ENCODE measurements at regions not wholly inside any gene's neighbourhood (a gene's known extent, or its start where the extent isn't known, plus 50 kb on each side); places are given as distances from the start of the nearest gene placed in this dataset.

- TF ChIP-seq CTCF (IDR thresholded peaks at IDR 0.05; ENCODE audit: borderline replicate concordance, insufficient read depth, low read depth, low read length), result no peak
- no peak overlapping the region for H3K4me3 ChIP-seq (ENCODE audit: low read depth, low read length)
Observed at GRCh38 chr5:66345281-66345680, 201.2 kb downstream of the SREK1 start.

- TF ChIP-seq CTCF (IDR thresholded peaks at IDR 0.05; ENCODE audit: borderline replicate concordance, insufficient read depth, low read depth, low read length), result no peak
Observed at GRCh38 chr5:66346869-66347268, 202.8 kb downstream of the SREK1 start.

GRCh38 chr5:66348387-66349125, 204.5 kb downstream of the SREK1 start:
- no peak for TF ChIP-seq CTCF (IDR thresholded peaks at IDR 0.05; ENCODE audit: borderline replicate concordance, insufficient read depth, low read depth, low read length)

More at GRCh38 chr5:66346869-66347268, 202.8 kb downstream of the SREK1 start:
- H3K4me3 ChIP-seq (ENCODE audit: low read depth, low read length), result no peak overlapping the region

GRCh38 chr5:66351813-66352212, 207.7 kb downstream of the SREK1 start:
- no peak overlapping the region for H3K4me3 ChIP-seq (ENCODE audit: low read depth, low read length)
- no peak for TF ChIP-seq CTCF (IDR thresholded peaks at IDR 0.05; ENCODE audit: borderline replicate concordance, insufficient read depth, low read depth, low read length)

More at GRCh38 chr5:66348387-66349125, 204.5 kb downstream of the SREK1 start:
- H3K4me3 ChIP-seq (ENCODE audit: low read depth, low read length), result no peak overlapping the region

GRCh38 chr5:66353186-66353585, 209.1 kb downstream of the SREK1 start:
- no peak overlapping the region for H3K4me3 ChIP-seq (ENCODE audit: low read depth, low read length)
- no peak for TF ChIP-seq CTCF (IDR thresholded peaks at IDR 0.05; ENCODE audit: borderline replicate concordance, insufficient read depth, low read depth, low read length)

- H3K4me3 ChIP-seq (ENCODE audit: low read depth, low read length), result no peak overlapping the region
- no peak for TF ChIP-seq CTCF (IDR thresholded peaks at IDR 0.05; ENCODE audit: borderline replicate concordance, insufficient read depth, low read depth, low read length)
Observed at GRCh38 chr5:66354422-66354821, 210.3 kb downstream of the SREK1 start.

GRCh38 chr5:66356011-66356565, 212.0 kb downstream of the SREK1 start:
- no peak for TF ChIP-seq CTCF (IDR thresholded peaks at IDR 0.05; ENCODE audit: borderline replicate concordance, insufficient read depth, low read depth, low read length)
- H3K4me3 ChIP-seq (ENCODE audit: low read depth, low read length), result no peak overlapping the region
